ENCODE measurements at regions not wholly inside any gene's neighbourhood (a gene's known extent, or its start where the extent isn't known, plus 50 kb on each side); places are given as distances from the start of the nearest gene placed in this dataset.

DNA sequence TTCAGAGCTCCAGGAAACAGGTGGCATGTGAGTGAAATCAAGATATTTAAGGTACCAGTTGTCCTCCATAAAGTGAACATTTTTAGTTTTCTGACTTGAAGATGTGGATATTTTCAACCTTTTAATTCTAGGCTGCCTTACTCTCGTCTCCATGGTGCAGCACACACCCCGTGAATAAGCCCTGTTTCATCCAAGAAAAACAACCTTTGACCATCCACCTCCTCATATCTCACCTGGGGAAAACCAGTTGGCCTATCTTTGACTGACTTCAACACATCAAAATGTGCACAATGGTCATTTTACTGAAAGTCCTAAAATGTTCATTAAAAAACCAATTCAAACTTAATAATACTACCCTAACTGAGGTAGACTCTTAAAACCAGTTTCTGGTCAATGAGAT is 73.8 kb upstream of the CD2AP start:
- TF ChIP-seq, protein P1, sequence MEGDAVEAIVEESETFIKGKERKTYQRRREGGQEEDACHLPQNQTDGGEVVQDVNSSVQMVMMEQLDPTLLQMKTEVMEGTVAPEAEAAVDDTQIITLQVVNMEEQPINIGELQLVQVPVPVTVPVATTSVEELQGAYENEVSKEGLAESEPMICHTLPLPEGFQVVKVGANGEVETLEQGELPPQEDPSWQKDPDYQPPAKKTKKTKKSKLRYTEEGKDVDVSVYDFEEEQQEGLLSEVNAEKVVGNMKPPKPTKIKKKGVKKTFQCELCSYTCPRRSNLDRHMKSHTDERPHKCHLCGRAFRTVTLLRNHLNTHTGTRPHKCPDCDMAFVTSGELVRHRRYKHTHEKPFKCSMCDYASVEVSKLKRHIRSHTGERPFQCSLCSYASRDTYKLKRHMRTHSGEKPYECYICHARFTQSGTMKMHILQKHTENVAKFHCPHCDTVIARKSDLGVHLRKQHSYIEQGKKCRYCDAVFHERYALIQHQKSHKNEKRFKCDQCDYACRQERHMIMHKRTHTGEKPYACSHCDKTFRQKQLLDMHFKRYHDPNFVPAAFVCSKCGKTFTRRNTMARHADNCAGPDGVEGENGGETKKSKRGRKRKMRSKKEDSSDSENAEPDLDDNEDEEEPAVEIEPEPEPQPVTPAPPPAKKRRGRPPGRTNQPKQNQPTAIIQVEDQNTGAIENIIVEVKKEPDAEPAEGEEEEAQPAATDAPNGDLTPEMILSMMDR (IDR thresholded peaks at IDR 0.05), result no peak
- no peak for TF ChIP-seq POLR2A (IDR thresholded peaks at IDR 0.05)
